GM13976 (cell line): ENCODE measurements at regions not wholly inside any gene's neighbourhood (a gene's known extent, or its start where the extent isn't known, plus 50 kb on each side); places are given as distances from the start of the nearest gene placed in this dataset.

Experiments used
- DNase-seq: peaks from one replicate; pipeline ENCODE4 v3.0.0; 2012; ENCODE audit warnings: low spot score
- CTCF ChIP-seq: IDR thresholded peaks from 2 replicates; pipeline ENCODE4 v1.5.1; 2012; ENCODE audit warnings: borderline replicate concordance, mild to moderate bottlenecking; ENCODE audit not compliant: insufficient read depth; ENCODE audit errors: extremely low read depth, missing control alignments, control extremely low read depth
- in situ Hi-C: fragments of 300-500 bp; cut with MboI; formaldehyde crosslinking; loops from one replicate; pipeline ENCODE4 v1.12.0; 2022; ENCODE audit warnings: low sequenced_read_pairs, mixed read lengths, inconsistent platforms; ENCODE audit not compliant: unreplicated experiment

DNA sequence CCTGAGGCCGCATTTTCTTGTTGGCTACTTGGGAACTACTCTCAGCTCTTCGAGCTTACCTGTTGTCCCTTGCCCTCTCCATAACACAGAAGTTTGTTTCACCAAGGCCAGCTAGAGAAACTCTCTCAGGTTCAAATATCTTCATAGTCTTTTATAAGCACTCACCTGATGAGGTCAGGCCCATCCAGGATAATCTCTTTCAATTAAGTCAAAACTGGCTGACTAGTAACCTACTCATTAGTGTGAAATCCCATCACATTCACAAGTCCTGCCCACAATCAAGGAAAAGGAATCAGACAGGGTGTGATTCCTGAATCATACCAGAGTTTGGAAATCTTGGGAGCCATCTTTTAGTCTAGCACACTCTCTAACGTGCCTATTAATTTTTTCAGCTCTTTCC, 195.2 kb upstream of the HS3ST5 start:
- no peak for TF ChIP-seq CTCF
- no peak for DNase-seq
- in situ Hi-C loops: no loop called here

GRCh38 chr6:114534813-114535212, 192.0 kb upstream of the HS3ST5 start:
- in situ Hi-C loops: no loop called here
- DNase-seq: no peak
- TF ChIP-seq CTCF: no peak

DNA sequence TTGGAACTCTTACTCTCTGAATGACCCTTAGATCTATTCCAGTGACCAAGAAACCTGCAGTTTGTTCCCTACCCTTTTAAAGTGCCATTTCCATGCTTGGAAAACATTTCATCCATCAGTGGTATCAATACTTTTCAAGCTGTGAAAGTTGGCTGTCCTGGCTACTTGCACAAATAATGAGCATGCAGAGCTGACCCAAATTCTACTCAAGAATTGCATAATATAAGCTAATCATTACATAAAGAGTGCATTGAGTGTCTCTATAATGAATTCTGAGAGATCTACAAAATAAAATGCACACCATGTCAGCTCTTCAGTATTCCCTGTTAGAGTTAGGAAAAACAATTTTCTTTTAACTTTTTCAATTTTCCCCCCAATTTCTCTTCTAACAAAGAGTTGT, 181.3 kb upstream of the HS3ST5 start:
- in situ Hi-C loops: no loop called here
- no peak for DNase-seq
- TF ChIP-seq CTCF: no peak

GRCh38 chr6:114523508-114523907, 180.7 kb upstream of the HS3ST5 start:
- DNase-seq: no peak
- in situ Hi-C loops: no loop called here

GRCh38 chr6:114521926-114522325, 179.1 kb upstream of the HS3ST5 start:
- in situ Hi-C loops: no loop called here
- DNase-seq: no peak
- TF ChIP-seq CTCF: no peak

More at GRCh38 chr6:114523508-114523907, 180.7 kb upstream of the HS3ST5 start:
- no peak for TF ChIP-seq CTCF

DNA sequence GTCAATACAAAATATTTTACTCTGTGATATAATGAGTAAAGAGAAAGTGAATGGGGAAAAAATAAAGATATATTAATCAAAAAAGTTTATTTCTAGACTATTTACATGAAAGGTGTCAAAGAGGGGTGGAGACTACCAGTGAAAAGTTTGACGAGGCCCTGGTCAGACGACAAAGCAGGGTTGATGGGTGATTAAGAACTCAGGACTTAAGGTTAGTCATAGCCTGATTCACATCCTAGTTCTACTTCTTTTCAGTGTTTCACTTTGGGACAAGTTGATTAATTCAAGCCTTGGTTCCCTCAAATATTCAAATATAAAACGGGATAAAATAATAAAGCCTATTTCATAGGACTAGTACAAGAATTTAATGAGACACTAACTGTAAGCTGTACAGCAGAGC, 178.2 kb upstream of the HS3ST5 start:
- TF ChIP-seq CTCF: no peak
- no peak for DNase-seq
- in situ Hi-C loops: no loop called here

GRCh38 chr6:114514170-114514569, 171.3 kb upstream of the HS3ST5 start:
- DNase-seq: no peak
- in situ Hi-C loops: no loop called here
- no peak for TF ChIP-seq CTCF
